Activated CD8-positive, alpha-beta T cell treated with anti-CD3 and anti-CD28 coated beads for 36 hours (primary cell): ENCODE measurements at regions not wholly inside any gene's neighbourhood (a gene's known extent, or its start where the extent isn't known, plus 50 kb on each side); places are given as distances from the start of the nearest gene placed in this dataset.

ENCODE experiments used
- ATAC-seq: fragments of 200-7000 bp; cut with Tn5 transposase; one replicate; pipeline ENCODE4 v1.10.0; 2021; ENCODE audit warnings: mild to moderate bottlenecking, moderate library complexity
- CTCF ChIA-PET: fragments of 350-600 bp; sonication (Branson Sonifier 250); formaldehyde crosslinking; loops from one replicate; lab custom pipeline; 2021; ENCODE audit warnings: antibody characterized with exemption; lab: Charles Lee
- POLR2A ChIA-PET: fragments of 350-600 bp; sonication (Branson Sonifier 250); formaldehyde crosslinking; loops from one replicate; lab custom pipeline; 2021; ENCODE audit warnings: antibody characterized with exemption; lab: Charles Lee
- DNase-seq: peaks from one replicate; pipeline ENCODE4 v3.0.0-alpha.2; 2020
- H3K27ac Mint-ChIP-seq: one replicate; pipeline ENCODE4 v1.8.0; 2021; ENCODE audit warnings: mild to moderate bottlenecking, mixed read lengths
- H3K27me3 Mint-ChIP-seq: one replicate; pipeline ENCODE4 v1.8.0; 2021; ENCODE audit warnings: mixed read lengths
- H3K36me3 Mint-ChIP-seq: one replicate; pipeline ENCODE4 v1.8.0; 2021; ENCODE audit warnings: low read depth, mixed read lengths
- H3K4me1 Mint-ChIP-seq: one replicate; pipeline ENCODE4 v1.8.0; 2021; ENCODE audit warnings: low read depth, mixed read lengths
- H3K4me3 Mint-ChIP-seq: one replicate; pipeline ENCODE4 v1.8.0; 2021; ENCODE audit warnings: mild to moderate bottlenecking, moderate library complexity, mixed read lengths
- H3K9me3 Mint-ChIP-seq: one replicate; pipeline ENCODE4 v1.8.0; 2021; ENCODE audit warnings: mixed read lengths
- CTCF ChIP-seq: fragments of 200-600 bp; IDR thresholded peaks from one replicate; pipeline ENCODE4 v1.8.0; 2022; ENCODE audit warnings: antibody characterized with exemption, mild to moderate bottlenecking
- intact Hi-C: fragments of 100-400 bp; cut with micrococcal nuclease; formaldehyde crosslinking; loops from one replicate; pipeline ENCODE4 v1.10.0; 2022

GRCh38 chr18:67279988-67280387, 236.5 kb downstream of the DSEL start:
- CTCF ChIA-PET, result no interaction called here
- no peak for DNase-seq
- Mint-ChIP-seq H3K36me3 (no peaks in the 10 kb centered on the region), H3K27me3 (no peaks in the 10 kb centered on the region), H3K9me3 (no peaks in the 10 kb centered on the region), H3K4me1 (no peaks in the 10 kb centered on the region), H3K4me3 (no peak overlapping the region), H3K27ac (no peak overlapping the region)
- intact Hi-C loops, result no loop called here
- POLR2A ChIA-PET, result no interaction called here
- no peak for ATAC-seq
- TF ChIP-seq CTCF, result no peak

- intact Hi-C loops, result no loop called here
- Mint-ChIP-seq H3K9me3 (no peaks in the 10 kb centered on the region), H3K36me3 (no peaks in the 10 kb centered on the region), H3K27ac (no peak overlapping the region), H3K4me3 (no peak overlapping the region), H3K4me1 (no peaks in the 10 kb centered on the region), H3K27me3 (no peaks in the 10 kb centered on the region)
- CTCF ChIA-PET, result no interaction called here
- DNase-seq (no peak), ATAC-seq (no peak)
- POLR2A ChIA-PET, result no interaction called here
- no peak for TF ChIP-seq CTCF
Measured at GRCh38 chr18:67278984-67279383, 237.5 kb downstream of the DSEL start.

- Mint-ChIP-seq H3K9me3 (no peaks in the 10 kb centered on the region), H3K27me3 (no peaks in the 10 kb centered on the region), H3K4me1 (peaks cover 5% of the 10 kb centered on the region), H3K4me3 (no peak overlapping the region), H3K36me3 (no peaks in the 10 kb centered on the region), H3K27ac (no peak overlapping the region)
- no peak for TF ChIP-seq CTCF
- CTCF ChIA-PET, result no interaction called here
- DNase-seq, result no peak
- POLR2A ChIA-PET, result no interaction called here
- intact Hi-C loops, result no loop called here
- no peak for ATAC-seq
Measured at GRCh38 chr18:67276638-67277037, 239.9 kb downstream of the DSEL start.

- TF ChIP-seq CTCF, result no peak
- H3K4me1 Mint-ChIP-seq, result peaks cover 8% of the 10 kb centered on the region
- H3K27me3 Mint-ChIP-seq, result peaks cover 2% of the 10 kb centered on the region
- ATAC-seq, result no peak
- no peaks in the 10 kb centered on the region for H3K36me3 Mint-ChIP-seq
- POLR2A ChIA-PET, result no interaction called here
- intact Hi-C loops, result no loop called here
- no peak overlapping the region for H3K27ac Mint-ChIP-seq
- CTCF ChIA-PET, result no interaction called here
- no peak for DNase-seq
- H3K9me3 Mint-ChIP-seq, result no peaks in the 10 kb centered on the region
- no peak overlapping the region for H3K4me3 Mint-ChIP-seq
Measured at GRCh38 chr18:67273288-67273687, 243.2 kb downstream of the DSEL start.

- ATAC-seq, result peak; percentile 30
- no peak overlapping the region for H3K4me3 Mint-ChIP-seq
Measured at GRCh38 chr18:67269206-67269605, 247.3 kb downstream of the DSEL start.

More at GRCh38 chr18:67269206-67269605, 247.3 kb downstream of the DSEL start:
- peaks cover 26% of the 10 kb centered on the region for H3K4me1 Mint-ChIP-seq
- peaks cover 2% of the 10 kb centered on the region for H3K27me3 Mint-ChIP-seq
- ChIA-PET POLR2A (no interaction called here), CTCF (no interaction called here)
- DNase-seq, result no peak
- no peaks in the 10 kb centered on the region for H3K36me3 Mint-ChIP-seq
- H3K27ac Mint-ChIP-seq, result no peak overlapping the region
- no peaks in the 10 kb centered on the region for H3K9me3 Mint-ChIP-seq
- intact Hi-C loops, result no loop called here
- no peak for TF ChIP-seq CTCF
